Epidermal melanocyte (primary cell): ENCODE measurements at regions not wholly inside any gene's neighbourhood (a gene's known extent, or its start where the extent isn't known, plus 50 kb on each side); places are given as distances from the start of the nearest gene placed in this dataset.

Source experiments
- DNase-seq: peaks from one replicate; pipeline ENCODE4 v3.0.0; 2011; ENCODE audit warnings: low spot score; ENCODE audit not compliant: insufficient read length

DNA sequence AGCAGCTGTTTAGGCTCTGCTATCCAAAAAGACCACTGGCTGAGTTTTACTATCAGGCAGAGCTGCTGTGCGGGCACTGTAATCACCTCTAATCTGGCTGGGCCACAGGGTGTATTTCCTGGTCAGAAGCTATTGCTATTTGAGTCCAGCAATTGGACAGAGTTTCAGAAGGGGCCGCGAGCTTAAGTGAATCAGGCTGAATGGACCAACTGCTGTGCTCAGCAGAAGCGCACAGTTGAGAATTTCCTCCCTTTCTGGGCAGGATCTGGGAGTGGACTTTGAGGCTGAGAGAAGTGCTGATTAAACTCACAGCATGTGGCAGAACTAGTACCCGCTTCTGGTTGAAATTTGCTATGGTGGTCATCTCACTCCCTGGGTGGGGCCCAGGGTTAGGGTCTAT lies 251.8 kb downstream of the INSIG2 start:
- no peak for DNase-seq

DNA sequence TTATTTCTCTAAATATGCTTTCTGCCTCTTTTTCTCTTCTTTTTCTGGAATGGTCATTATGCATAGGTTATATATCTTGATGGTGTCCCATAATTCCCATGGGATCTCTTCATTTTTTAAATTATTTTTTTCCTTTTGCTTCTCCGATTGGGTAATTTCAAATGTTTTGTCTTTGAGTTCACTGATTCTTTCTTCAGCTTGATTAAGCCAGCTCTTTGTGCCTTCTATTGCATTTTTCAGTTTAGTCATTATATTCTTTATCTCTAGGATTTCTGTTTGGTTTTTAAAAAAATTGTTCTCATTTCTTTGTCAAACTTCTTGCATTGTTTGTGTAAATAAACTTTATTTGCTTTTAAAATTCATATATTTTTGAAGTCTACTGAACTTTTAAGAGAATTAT lies 251.1 kb downstream of the INSIG2 start:
- DNase-seq: no peak

DNA sequence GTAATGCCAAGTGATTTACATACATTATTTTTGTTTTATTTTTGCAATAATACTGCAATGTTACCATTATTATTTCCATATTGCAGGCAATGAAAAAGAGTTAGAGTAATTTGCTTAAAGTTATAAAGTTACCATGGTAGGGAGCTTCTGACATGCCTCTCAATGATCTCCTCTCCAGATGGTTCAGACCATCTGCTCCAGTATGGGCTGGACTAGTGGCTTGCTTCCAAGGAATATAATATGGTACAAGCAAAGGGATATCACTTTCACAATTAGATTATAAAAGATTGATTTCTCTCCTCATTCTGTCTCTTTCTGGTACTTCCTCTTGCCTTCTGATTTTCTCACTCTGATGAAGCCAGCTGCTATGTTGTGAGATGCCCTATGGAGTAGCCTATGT lies 245.4 kb downstream of the INSIG2 start:
- DNase-seq: no peak

DNA sequence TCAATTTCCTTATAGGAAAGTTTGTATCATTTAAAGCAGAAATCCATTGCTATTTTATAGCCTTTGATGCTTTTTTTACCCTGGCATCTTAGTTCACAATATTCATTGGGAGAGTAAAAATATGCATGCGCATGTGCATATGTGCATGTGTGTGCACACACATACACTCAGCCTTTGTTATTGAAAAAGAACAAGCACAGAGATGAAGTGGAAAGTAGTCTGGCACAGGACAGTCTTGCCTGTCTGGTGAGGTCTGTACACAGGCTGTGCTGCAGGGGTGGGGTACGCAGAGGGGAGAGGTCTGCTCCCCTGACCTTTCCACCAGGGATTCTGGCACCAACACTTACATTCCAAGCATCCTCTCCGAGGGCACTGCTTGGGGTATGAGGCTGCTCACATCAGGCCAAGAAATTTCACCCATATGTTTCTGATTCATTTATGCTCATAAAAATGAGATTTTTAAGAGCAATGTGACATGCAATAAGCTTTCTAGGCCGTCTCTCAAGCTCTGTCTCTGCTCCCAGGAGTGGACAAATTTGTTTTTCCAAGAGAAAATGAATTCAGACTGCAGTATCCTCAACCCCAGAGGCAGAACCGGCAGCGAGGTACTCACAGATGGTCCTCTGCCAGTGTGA lies 237.2 kb downstream of the INSIG2 start:
- no peak for DNase-seq

DNA sequence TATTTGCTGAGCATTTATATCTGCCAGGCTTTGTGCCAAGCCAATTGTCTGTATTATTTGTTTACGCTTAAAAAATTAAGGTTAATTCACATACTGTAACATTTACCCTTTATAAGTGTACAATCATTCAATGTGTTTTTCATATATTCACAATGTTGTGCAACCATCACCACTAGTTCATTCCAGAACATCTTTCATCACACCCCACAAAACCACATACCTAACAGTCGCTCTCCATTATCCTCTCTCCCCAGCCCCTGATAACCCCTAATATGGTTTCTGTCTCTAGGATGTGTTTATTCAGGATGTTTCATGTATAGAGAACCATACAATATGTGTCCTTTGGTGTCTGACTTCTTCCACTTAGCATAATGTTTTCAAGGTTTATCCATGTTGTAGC lies 234.1 kb downstream of the INSIG2 start:
- no peak for DNase-seq

DNA sequence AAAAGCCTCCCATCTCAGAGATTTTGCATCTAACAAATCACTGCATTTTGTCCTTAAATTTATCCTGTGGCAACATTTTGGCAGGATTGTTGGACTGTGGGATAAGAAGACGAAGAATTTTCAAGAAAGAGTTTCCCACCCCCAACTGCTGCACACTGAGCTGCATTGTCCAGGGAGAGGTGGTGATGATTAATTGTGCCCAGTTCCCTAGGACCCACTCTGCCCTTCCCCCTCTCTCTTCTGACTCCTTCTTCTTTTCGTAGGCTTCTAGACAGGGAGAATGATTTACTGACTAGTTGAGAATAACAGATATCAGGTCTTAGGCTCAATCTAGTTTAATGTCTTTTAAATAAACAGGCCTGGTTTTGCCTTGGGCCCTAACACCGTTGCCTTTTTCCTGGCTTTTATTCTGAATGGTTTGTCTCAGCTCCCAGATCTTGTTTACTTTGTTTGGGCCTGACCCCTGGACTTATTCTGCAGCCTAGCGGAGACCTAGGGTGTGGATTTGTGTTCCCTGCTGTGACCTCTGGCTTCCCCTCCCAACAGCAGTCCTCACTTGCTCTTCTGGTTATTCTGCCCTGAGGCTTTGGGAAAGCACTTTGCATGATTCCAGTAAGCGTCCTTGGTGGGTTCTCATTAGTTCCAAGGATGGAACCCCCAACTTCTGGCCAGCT lies 233.3 kb downstream of the INSIG2 start:
- no peak for DNase-seq

- DNase-seq: no peak
Observed at GRCh38 chr2:118320658-118321057, 232.4 kb downstream of the INSIG2 start.

GRCh38 chr2:118320196-118320595 lies 231.9 kb downstream of the INSIG2 start:
- DNase-seq: no peak

GRCh38 chr2:118319271-118319684 lies 231.0 kb downstream of the INSIG2 start:
- no peak for DNase-seq

GRCh38 chr2:118315606-118316005 lies 227.3 kb downstream of the INSIG2 start:
- DNase-seq: no peak

DNA sequence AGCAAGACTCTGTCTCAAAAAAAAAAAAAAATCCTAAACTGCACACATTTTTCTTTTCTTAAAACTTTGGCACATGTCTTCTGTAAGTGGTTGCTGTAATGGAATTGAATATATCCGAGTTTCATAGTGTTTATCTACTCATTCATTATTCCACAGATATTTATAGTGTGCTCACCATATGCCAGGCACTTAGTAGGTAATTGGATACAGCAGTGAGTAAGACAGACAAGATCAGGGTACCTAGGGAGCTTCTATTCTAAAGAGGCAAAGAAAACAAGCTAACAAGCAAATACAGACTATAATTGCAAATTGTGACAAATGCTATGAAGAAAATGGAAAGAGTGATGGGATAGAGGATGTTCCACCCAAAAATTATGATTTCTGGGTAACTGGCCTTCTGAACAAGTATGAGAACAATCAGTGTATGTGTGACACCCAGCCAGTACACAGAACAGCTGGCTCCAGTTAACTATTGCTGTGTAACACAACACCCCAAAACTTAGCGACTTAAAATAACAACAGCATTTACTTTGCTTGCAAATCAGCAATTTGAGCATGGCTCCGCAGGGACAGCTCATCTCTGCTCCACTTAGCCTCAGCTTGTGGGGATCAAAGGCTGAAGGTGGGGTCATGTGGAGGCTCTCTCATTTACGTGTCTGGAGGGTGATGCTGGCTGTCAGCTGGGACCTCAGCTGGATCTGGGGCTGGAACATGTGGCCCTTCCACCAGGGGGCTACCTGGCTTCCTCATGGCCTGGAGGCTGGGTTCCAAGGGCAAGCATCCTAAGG lies 224.9 kb downstream of the INSIG2 start:
- no peak for DNase-seq

GRCh38 chr2:118310681-118311429 lies 222.6 kb downstream of the INSIG2 start:
- no peak for DNase-seq

DNA sequence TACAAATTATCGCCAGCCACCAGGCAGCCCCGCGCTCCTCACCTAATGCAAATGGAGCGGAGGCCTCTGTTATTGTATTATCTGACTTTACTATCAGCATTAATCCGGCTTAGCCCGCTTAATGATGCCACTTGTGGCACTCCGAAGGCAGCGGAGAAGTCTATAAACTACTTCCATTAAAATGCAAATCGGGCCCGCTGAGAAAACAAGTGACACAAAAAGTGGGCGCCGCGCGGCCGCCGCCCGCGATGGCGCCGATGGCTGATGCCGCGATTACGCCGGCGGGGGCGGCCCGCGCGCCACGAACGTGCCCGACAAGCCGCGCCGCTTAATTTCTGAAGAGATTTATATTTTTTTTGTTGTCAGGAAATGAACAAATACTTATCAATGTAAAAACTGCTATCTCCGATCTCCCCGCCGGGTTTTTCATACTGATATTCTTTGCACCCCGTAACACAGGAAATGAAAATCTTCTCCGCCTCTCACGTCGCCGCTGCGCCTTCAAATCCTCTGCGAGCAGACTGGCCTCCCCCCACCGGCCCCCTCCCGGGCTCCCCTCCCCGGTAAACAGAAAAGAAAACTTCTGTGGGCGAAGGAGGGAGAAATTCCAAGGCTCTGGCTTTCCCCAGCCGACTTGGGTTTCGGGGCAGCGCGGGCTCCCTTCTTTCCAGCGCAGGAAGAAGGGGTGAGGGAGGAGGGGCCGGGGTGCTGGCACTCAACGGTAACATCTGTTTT lies 221.8 kb downstream of the INSIG2 start:
- no peak for DNase-seq

- no peak for DNase-seq
Observed at GRCh38 chr2:118309257-118309945, 221.1 kb downstream of the INSIG2 start.

DNA sequence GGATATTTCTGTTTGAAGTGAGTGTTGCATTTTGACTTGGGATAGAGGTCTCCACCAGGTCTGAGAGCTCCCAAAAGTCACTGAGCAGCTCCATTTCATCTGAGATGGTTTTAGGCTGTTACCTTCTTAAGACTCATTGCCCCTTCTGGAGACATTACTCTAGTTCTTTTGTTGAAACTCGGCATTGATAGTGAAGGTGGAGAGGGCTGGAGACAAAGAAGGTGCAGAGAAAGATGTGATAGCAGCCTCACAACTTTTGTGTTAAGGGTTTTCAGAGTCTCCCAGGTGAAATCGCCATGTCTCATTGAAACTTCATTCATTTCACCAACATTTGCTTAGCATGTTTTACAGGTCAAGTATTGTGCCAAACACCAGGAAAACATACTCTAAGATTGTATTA lies 219.6 kb downstream of the INSIG2 start:
- DNase-seq: no peak

GRCh38 chr2:118301248-118301647 lies 213.0 kb downstream of the INSIG2 start:
- DNase-seq: no peak

DNA sequence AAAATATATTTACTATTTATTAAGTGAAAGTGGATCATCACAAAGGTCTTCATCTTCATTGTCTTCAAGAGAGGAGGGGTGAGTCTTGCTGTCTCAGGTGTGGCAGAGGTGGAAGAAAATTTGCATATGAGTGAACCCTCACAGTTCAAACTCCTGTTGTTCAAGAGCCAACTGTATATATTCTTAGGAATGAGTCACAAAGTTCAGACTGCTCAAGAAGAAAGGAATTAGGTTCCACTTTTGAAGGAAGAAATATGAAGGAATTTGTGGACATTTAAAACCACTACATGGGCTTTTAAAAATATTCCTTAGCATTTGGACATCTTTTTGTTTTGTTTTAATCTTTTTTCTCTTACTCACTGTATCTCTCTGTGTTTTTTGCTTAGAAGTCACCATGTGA lies 212.6 kb downstream of the INSIG2 start:
- DNase-seq: no peak

DNA sequence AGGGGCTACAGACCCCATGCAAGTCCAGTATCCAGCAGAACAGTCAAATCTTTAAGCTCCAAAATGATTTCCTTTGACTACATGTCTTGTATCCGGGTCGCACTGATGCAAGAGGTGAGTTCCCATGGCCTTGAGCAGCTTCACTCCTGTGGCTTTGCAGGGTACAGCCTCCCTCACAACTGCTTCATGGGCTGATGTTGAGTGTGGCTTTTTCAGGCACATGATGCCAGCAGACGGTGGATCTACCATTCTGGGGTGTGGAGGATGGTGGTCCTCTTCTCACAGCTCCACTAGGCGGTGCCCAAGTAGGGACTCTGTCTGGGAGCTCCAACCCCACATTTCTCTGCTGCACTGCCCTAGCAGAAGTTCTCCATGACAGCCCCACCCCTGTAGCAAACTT lies 208.4 kb downstream of the INSIG2 start:
- no peak for DNase-seq

DNA sequence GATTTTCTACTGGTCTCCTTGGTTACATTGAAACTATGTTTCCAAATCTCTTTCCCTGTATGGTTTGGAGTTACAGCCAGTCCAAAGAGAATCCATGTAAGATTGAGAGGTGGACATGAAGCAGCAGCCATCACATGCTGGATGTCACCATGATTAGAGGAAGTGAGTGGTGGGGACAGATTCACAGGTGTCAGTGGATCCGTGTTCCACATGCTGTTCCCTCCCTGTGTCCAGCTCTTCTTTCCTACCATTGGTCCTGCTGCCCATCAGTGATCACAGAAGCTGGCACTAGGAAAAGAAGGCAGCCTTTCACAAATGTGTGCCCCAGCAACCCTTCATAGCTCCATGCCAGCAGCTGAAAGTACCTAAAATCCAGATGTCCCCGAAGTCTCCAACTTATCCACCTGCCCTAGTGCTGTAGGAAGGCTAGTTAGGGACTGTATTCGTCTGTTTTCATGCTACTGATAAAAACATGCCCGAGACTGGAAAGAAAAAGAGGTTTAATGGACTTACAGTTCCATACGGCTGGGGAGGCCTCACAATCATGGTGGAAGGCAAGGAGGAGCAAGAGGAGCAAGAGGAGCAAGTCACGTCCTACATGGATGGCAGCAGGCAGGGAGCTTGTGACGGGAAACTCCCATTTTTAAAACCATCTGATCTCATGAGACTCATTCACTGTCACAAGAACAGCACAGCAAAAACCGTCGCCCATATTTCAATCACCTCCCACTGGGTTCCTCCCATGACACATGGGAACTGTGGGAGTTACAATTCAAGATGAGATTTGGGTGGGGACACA lies 207.5 kb downstream of the INSIG2 start:
- no peak for DNase-seq

DNA sequence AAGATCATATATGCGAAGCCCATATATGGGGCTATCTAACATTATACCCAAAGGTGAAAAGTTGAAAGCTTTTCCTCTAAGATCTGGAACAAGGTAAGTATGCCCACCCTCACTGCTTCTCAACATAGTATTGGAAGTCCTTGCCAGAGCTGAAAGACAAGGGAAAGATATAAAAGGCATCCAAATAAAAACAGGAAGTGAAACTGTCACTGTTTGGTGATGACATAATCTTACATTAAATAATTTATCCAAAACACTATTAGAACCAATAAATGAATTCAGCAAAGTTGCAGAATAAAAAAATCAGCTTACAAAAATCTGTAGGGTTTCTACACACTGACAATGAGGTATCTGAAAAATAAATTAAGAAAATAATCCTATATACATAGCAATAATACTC lies 205.8 kb downstream of the INSIG2 start:
- DNase-seq: no peak
